Middle frontal gyrus (tissue), 1 donor: ENCODE measurements at regions not wholly inside any gene's neighbourhood (a gene's known extent, or its start where the extent isn't known, plus 50 kb on each side); places are given as distances from the start of the nearest gene placed in this dataset.

Source experiments
- DNase-seq: peaks from one replicate; pipeline ENCODE4 v3.0.0-alpha.2; 2015; ENCODE audit warnings: low spot score; ENCODE audit errors: extremely low spot score

DNA sequence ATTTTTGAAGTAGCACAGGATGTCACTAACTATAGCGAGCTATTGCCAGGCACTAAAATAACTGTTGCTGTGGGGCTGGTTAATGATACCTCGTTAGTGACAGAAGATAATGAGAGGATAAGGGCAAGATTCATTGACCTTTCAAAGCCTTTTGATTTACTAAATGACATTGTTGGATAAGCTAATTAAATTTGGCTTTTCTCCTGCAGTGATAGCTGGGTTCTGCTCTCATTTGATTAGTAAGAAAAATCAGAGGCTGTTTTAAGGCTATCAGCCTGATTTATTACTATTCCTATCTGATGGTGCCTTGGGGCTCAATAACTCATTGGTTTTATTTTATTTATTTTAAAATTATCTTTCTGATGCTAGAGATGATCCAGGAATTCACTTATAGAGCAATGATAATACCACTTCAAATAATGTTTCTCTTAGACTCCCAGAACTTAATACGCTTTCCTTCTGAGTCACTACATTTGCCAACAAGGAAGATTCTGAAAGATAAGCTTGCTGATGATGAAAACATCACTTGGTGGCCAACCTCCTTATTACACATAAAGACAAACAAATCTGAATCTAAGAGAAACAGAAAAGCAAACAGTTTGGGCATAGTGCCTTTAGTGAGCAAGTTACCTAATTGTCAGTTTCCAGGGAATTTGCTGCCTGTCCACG lies 501.3 kb upstream of the ARGLU1 start:
- no peak for DNase-seq

DNA sequence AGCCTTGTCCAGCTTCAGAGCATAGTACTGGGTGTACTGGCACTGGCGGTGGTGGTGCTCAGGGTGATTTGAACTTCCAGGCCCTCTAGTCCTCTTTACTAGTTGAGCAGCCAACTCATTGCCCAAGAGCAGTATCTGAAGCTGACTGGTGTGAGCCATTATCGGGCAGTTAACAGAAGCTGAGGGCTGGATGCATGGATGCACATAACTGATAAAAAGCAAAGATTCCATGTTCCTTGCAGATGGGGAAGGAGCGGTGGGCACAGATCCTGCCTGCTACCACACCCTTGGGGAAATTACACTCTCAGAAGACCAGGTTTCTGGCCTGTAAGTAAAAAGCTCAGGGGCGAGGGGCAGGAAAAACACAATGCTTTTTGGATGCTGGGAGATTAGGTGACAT lies 499.4 kb upstream of the ARGLU1 start:
- DNase-seq = no peak

- no peak for DNase-seq
Measured at GRCh38 chr13:107066355-107066754, 498.4 kb upstream of the ARGLU1 start.

DNA sequence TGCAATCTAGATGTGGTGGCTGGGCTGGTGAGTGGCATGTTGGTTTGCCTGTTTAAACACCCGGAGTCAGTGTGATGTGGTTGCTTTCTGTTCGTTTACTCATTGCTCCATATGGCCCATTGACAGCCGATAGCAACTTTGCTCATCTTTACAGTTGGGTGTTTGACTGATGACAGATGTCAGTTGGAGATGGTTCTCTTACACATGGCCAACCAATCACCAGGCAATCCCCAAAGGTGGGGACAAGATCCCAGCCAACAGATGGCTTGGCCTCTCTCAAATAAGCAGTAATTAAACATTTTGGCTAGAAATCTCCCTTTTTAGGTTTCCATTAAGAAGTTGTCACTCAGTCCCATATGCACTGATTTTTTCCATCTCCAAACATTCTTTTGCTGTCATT lies 497.1 kb upstream of the ARGLU1 start:
- no peak for DNase-seq

- no peak for DNase-seq
Measured at GRCh38 chr13:107057028-107057631, 489.2 kb upstream of the ARGLU1 start.

GRCh38 chr13:107043021-107043956 lies 475.4 kb upstream of the ARGLU1 start:
- DNase-seq = no peak

- no peak for DNase-seq
Measured at GRCh38 chr13:107035778-107036177, 467.8 kb upstream of the ARGLU1 start.

- DNase-seq = no peak
Measured at GRCh38 chr13:107035186-107035585, 467.2 kb upstream of the ARGLU1 start.

DNA sequence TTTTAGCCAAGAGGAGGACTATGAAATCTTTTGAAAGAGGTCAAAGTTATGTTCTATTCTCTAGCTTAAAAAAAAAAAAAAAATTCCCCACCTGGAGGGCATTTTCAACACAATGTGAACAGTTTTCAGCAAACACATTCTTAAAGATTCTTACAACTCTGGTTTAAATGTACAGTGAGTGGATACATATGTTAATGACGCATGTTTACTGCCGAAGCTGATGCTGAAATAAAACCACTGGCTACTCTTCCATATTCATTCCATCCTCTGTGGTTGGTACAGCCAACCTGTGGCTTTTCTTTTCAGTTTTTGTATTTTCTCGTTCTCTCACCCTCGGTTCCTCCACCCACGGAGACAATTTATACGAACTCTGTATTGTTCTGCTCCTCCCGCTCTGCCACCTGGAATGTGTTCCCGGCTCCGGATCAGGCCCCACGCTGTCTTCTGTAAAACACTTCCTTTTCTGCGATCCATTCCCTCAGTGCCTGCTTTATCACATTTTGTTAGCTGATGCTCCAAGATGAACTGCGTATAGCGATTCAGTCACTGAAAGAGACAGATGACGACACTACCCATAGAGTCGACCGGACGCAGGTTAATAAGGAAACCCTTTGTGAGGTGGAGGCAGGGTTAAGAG lies 466.4 kb upstream of the ARGLU1 start:
- DNase-seq = no peak

- no peak for DNase-seq
Measured at GRCh38 chr13:107031716-107032115, 463.8 kb upstream of the ARGLU1 start.

GRCh38 chr13:107028751-107029150 lies 460.8 kb upstream of the ARGLU1 start:
- DNase-seq = no peak

DNA sequence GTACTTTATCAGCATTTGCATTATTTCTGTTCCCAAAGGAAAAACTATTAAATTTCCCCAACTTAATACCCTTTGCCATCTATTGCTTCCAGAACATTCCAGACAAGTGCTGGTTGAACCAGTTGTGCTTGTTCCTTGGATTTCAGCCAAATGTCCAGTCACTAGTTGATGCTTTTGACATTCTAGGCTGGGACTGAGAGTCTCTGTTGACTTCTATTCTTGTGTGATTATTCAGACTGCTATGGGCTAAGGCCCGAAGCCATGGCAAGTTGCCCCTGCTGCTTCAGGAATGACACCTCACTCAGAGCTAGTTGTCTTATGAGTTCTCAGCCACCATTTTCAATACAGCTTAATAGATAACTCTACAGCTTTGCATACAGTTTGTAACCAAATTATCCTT lies 458.1 kb upstream of the ARGLU1 start:
- DNase-seq = no peak

- no peak for DNase-seq
Measured at GRCh38 chr13:107023335-107023734, 455.4 kb upstream of the ARGLU1 start.

DNA sequence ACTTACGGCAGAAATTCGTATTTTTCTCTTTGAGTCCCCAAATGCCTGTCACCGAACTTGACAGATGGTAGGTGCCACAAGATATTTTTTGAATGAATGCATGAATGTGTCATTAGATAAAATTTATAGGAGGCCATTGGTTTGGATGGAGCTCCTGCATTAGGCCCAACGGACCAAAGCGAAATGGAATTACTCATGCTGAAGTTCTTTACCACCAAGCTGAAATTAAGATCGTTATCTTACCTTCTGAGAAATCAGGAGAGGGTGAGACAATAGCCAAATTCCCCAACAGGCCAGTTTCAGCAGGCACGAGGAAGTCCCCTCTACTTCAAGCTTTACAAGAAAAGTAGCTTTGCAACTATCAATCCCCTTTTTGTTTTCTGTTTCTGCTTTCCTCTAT lies 452.5 kb upstream of the ARGLU1 start:
- no peak for DNase-seq

DNA sequence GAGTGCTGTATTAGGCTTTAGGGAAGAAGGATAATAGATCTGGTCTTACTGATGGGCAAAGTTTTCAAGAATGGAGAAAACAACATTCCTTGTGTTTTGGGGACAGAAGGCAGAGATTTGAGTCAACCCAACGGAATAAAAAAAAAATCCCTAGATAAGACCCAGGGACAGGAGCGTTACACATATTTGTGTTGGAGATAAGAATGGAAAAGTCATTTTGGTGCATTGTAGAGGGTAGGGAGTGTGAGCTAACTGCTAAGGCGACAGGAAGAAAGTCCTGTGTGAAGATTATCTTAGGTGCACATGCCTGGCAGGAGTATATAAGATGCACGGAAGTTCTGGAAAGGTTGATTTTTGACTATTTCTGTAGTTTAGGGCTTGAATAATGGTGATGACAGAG lies 450.3 kb upstream of the ARGLU1 start:
- DNase-seq = no peak

DNA sequence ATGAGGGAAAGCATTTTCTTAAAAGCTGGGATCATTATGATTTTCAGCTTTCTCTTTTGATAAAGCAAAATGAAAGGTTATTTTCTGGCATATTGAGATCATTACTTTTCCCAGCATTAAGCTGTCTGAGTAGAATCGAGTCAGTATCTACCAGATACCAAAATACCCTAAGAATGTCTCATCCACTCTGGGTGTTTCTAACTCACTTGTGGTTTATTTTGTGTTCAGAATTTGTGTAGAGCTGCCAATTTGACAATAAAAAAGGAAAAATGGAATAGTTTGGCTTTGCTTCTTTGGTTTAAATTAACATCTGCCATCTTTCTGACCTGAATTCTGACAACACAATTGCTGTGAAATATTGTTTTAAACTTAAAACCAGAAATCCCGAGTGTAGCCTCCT lies 438.7 kb upstream of the ARGLU1 start:
- no peak for DNase-seq

GRCh38 chr13:107005577-107005976 lies 437.6 kb upstream of the ARGLU1 start:
- DNase-seq = no peak

- no peak for DNase-seq
Measured at GRCh38 chr13:107003911-107004310, 436.0 kb upstream of the ARGLU1 start.

- DNase-seq = no peak
Measured at GRCh38 chr13:106998664-106999063, 430.7 kb upstream of the ARGLU1 start.

DNA sequence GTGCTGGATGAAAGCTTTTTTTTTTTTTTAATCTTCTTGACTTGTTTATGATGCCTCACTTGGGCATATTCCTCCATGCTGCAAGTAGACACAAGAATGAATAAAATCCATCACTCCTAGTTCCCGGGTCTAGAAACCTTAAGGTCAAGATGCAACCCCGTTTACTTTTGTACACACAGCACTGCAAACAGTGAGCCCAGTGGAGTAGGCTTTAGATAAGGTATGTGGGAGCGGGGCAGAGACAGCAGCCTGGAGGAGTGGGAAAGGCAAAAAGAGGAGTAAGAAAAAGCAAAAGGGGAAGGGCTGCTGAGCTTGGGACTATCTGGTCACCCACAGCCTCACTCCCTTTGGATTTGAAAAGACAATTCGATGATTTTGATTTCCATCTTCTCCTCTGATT lies 429.8 kb upstream of the ARGLU1 start:
- no peak for DNase-seq

- DNase-seq = no peak
Measured at GRCh38 chr13:106996867-106997618, 429.1 kb upstream of the ARGLU1 start.
